Natural killer cell (primary cell): ENCODE measurements at regions not wholly inside any gene's neighbourhood (a gene's known extent, or its start where the extent isn't known, plus 50 kb on each side); places are given as distances from the start of the nearest gene placed in this dataset.

Source experiments
- ATAC-seq, 3 donors: fragments of 150-1000 bp in 2 of 3; fragments of 200-7000 bp in 1 of 3; cut with Tn5 transposase; 1 replicate in 1 of 3; 2 replicates in 2 of 3; pipeline ENCODE4 v1.10.0; 2021; ENCODE audit warnings: mild to moderate bottlenecking in 2 of 3, moderate library complexity in 2 of 3
- DNase-seq, 2 donors: peaks; one replicate each; pipeline versions ENCODE4 v3.0.0 to v3.0.0-alpha.2; 2013 to 2021; ENCODE audit warnings: mixed read lengths in 1 of 2
- H3K27ac ChIP-seq: one replicate; pipeline ENCODE4 v1.5.1; 2013; ENCODE audit warnings: mild to moderate bottlenecking, low read length
- H3K27me3 ChIP-seq: one replicate; pipeline ENCODE4 v1.6.1; 2013; ENCODE audit warnings: low read length; ENCODE audit not compliant: control insufficient read depth, insufficient read depth
- H3K36me3 ChIP-seq: one replicate; pipeline ENCODE4 v1.6.1; 2013; ENCODE audit warnings: low read length; ENCODE audit not compliant: control insufficient read depth, insufficient read depth
- H3K4me1 ChIP-seq: one replicate; pipeline ENCODE4 v1.6.1; 2013; ENCODE audit warnings: low read length; ENCODE audit not compliant: control insufficient read depth, insufficient read depth
- H3K4me3 ChIP-seq: one replicate; pipeline ENCODE4 v1.5.1; 2013; ENCODE audit warnings: low read length
- H3K9me3 ChIP-seq: one replicate; pipeline ENCODE4 v1.6.1; 2013; ENCODE audit warnings: low read length; ENCODE audit not compliant: control insufficient read depth, insufficient read depth
- H3K27ac Mint-ChIP-seq, 2 donors: one replicate each; pipeline ENCODE4 v1.8.0; 2022; ENCODE audit warnings: mild to moderate bottlenecking in 2 of 2, mixed read lengths in 2 of 2, moderate library complexity in 1 of 2
- H3K27me3 Mint-ChIP-seq, 2 donors: one replicate each; pipeline ENCODE4 v1.8.0; 2022; ENCODE audit warnings: low read depth in 2 of 2, mixed read lengths in 2 of 2
- H3K36me3 Mint-ChIP-seq: one replicate; pipeline ENCODE4 v1.8.0; 2022; ENCODE audit warnings: mixed read lengths
- H3K4me1 Mint-ChIP-seq, 2 donors: one replicate each; pipeline ENCODE4 v1.8.0; 2022; ENCODE audit warnings: mixed read lengths in 2 of 2
- H3K4me3 Mint-ChIP-seq: one replicate; pipeline ENCODE4 v1.8.0; 2022; ENCODE audit warnings: mild to moderate bottlenecking, moderate library complexity, mixed read lengths
- H3K9me3 Mint-ChIP-seq, 2 donors: one replicate each; pipeline ENCODE4 v1.8.0; 2022; ENCODE audit warnings: mixed read lengths in 2 of 2
- CTCF ChIP-seq: fragments of 200-600 bp; IDR thresholded peaks from one replicate; pipeline ENCODE4 v1.8.0; 2022; ENCODE audit warnings: antibody characterized with exemption
- WGBS: methylation state at CpG from one replicate; pipeline ENCODE4 v1.1.7; 2013; ENCODE audit warnings: missing lambda C conversion rate; ENCODE audit not compliant: insufficient coverage; 5-methylcytosine and 5-hydroxymethylcytosine counted together
- intact Hi-C: fragments of 100-400 bp; cut with micrococcal nuclease; formaldehyde crosslinking; loops from one replicate; pipeline ENCODE4 v1.14.2; 2022

DNA sequence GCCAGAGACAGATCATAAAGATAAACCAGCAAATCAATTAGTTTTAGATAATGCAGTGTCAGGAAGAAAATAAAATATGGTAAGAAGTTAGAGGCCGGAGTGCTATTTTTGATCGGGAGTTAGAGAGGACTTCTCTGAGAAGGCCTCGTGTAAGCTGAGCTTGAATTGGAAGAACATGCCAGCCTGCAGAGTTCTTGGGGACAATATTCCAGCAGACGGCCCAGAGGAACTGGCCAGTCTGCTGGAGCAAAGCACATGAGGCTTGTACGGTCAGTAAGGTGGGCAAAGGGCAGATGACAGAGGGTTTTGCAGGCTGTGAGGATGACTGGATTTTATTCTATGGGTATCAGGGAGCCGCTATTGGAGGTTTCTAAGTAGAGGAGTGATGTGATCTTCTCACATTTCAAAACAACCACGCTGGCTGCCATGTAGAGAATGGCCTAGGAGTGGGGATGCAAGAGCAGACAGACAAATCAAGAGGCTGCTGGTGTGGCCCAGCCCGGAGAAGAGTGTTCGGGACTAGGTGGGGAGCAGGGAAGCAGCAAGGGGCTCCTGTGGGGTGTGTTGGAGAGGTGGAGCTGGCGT is 84.0 kb downstream of the HES1 start:
- H3K27me3 Mint-ChIP-seq, result peaks cover 30 to 49% of the 10 kb centered on the region in 2 donors
- 93% methylated on average over 10 of the region's 10 CpGs for WGBS
- Histone ChIP-seq H3K9me3 (no peaks in the 10 kb centered on the region), H3K4me1 (no peaks in the 10 kb centered on the region), H3K27ac (no peak overlapping the region), H3K27me3 (no peaks in the 10 kb centered on the region), H3K4me3 (no peak overlapping the region), H3K36me3 (no peaks in the 10 kb centered on the region)
- peaks cover 8 to 12% of the 10 kb centered on the region in 2 donors for H3K4me1 Mint-ChIP-seq
- no peak for TF ChIP-seq CTCF
- H3K4me3 Mint-ChIP-seq, result no peak overlapping the region
- intact Hi-C loops, result no loop called here
- no peak overlapping the region for H3K27ac Mint-ChIP-seq
- no peaks in the 10 kb centered on the region for H3K36me3 Mint-ChIP-seq
- H3K9me3 Mint-ChIP-seq, result no peaks in the 10 kb centered on the region
- ATAC-seq, result no peak
- DNase-seq, result no peak

DNA sequence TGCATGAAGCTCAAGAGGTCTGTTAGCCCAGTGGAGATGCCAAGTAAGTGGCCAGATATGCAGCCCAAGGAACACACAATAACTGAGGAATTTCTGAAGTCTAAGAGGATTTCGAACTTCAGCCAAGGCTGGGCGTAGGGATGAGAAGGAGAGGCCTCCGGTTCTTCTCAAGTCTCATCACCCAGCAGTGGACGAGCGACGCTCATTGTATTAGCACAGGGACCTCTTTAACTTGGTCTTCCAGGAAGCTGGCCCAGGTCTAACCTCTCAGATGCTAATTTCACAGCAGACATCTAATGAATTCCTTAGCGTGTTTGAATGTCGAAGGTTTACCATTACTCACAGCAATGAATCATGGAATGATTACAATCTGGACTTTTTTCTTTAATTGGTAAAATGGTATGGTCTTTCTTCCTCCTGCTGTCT is 85.0 kb downstream of the HES1 start:
- no peak overlapping the region for H3K4me3 ChIP-seq
- H3K27me3 ChIP-seq, result no peaks in the 10 kb centered on the region
- DNase-seq (no peak), ATAC-seq (no peak)
- intact Hi-C loops, result no loop called here
- no peak for TF ChIP-seq CTCF
- no peak overlapping the region for H3K27ac Mint-ChIP-seq
- no peaks in the 10 kb centered on the region for H3K9me3 ChIP-seq
- no peak overlapping the region for H3K27ac ChIP-seq
- no peaks in the 10 kb centered on the region for H3K36me3 Mint-ChIP-seq
- H3K4me1 Mint-ChIP-seq, result peaks cover 8 to 12% of the 10 kb centered on the region in 2 donors
- no peak overlapping the region for H3K4me3 Mint-ChIP-seq
- H3K9me3 Mint-ChIP-seq, result no peaks in the 10 kb centered on the region
- no peaks in the 10 kb centered on the region for H3K4me1 ChIP-seq
- 95% methylated on average over 6 of the region's 8 CpGs for WGBS
- no peaks in the 10 kb centered on the region for H3K36me3 ChIP-seq
- peaks cover 35 to 53% of the 10 kb centered on the region in 2 donors for H3K27me3 Mint-ChIP-seq

GRCh38 chr3:194221336-194221735 is 85.4 kb downstream of the HES1 start:
- no peak for TF ChIP-seq CTCF
- Histone ChIP-seq H3K27me3 (no peaks in the 10 kb centered on the region), H3K9me3 (no peaks in the 10 kb centered on the region), H3K27ac (no peak overlapping the region), H3K4me1 (no peaks in the 10 kb centered on the region), H3K4me3 (no peak overlapping the region), H3K36me3 (no peaks in the 10 kb centered on the region)
- peaks cover 8 to 12% of the 10 kb centered on the region in 2 donors for H3K4me1 Mint-ChIP-seq
- H3K9me3 Mint-ChIP-seq, result no peaks in the 10 kb centered on the region
- H3K36me3 Mint-ChIP-seq, result no peaks in the 10 kb centered on the region
- no peak overlapping the region for H3K27ac Mint-ChIP-seq
- H3K27me3 Mint-ChIP-seq, result peaks cover 37 to 57% of the 10 kb centered on the region in 2 donors
- DNase-seq (no peak), ATAC-seq (no peak)
- H3K4me3 Mint-ChIP-seq, result no peak overlapping the region
- intact Hi-C loops, result no loop called here
- WGBS, result 69% methylated on average over 4 of the region's 4 CpGs

DNA sequence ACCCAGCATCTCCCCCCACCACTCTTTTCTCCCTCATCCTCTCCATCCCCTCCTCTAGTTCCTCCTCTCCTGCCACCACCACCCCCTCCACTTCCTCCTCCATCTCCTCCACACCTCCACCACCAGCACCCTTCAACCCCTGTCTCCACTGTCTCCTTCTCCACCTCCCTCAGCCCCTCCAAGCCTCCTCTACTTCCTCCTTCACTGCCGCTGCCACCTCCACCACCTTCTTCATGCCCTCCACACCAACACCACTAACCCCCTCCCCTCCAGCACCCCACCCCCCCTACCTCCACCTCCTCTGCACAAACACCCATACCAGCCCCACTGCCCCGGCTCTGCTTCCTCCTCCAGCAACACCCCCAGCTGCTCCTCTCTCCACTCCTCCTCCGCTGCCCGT is 88.0 kb downstream of the HES1 start:
- Mint-ChIP-seq H3K36me3 (no peaks in the 10 kb centered on the region), H3K4me1 (peaks cover 8 to 12% of the 10 kb centered on the region in 2 donors), H3K9me3 (no peaks in the 10 kb centered on the region), H3K27me3 (peaks cover 37 to 62% of the 10 kb centered on the region in 2 donors), H3K27ac (peak overlapping the region in 1 of 2 donors; percentile 16), H3K4me3 (no peak overlapping the region)
- no peak for TF ChIP-seq CTCF
- no peaks in the 10 kb centered on the region for H3K4me1 ChIP-seq
- ATAC-seq (no peak), DNase-seq (no peak)
- intact Hi-C loops, result no loop called here
- no peaks in the 10 kb centered on the region for H3K27me3 ChIP-seq
- no peaks in the 10 kb centered on the region for H3K9me3 ChIP-seq
- H3K36me3 ChIP-seq, result no peaks in the 10 kb centered on the region
- no peak overlapping the region for H3K27ac ChIP-seq
- H3K4me3 ChIP-seq, result no peak overlapping the region
- WGBS, result 27% methylated on average over 4 of the region's 4 CpGs
